NCI-H2171 treated with DMSO at 0.1 percent for 48 hours (cell line): ENCODE measurements at regions not wholly inside any gene's neighbourhood (a gene's known extent, or its start where the extent isn't known, plus 50 kb on each side); places are given as distances from the start of the nearest gene placed in this dataset.

Experiments
- DNase-seq: peaks from one replicate; lab custom pipeline; 2025; lab: John Stamatoyannopoulos, UW

DNA sequence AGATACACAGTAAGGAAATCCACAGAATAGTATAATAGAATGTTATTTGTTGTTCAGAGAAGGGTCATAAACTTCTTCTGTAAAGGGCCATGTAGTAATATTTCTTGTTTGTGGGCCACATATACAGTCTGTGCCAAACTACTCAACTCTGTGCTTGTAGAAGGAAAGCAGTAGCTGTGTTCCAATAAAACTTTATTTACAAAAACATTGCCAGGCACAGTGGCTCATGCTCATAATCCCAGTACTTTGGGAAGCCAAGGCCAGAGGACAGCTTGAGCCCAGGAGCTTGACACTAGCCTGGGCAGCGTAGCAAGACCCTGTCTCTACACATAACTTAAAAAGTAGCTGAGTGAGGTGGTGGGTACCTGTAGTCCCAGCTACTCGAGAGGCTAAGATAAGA is 612.8 kb upstream of the PSMD7 start:
- DNase-seq = no peak

DNA sequence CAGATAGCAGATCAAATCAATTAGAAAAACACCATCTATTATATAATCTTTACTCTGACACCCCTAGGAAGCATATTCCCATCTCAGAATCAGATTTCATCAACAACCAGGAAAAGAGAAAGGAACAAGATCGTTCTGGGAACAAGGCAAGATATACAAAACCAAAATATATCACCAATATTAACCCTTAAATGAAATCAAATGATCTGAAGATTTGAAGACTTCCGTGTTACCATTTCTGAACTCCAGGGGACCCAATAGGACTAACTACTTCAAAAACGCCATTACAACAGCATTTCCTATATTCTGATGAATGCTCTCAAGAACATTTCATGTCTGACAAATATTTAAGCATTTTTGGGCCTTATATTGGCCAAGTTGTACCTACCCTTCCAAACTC is 624.2 kb upstream of the ZFHX3 start:
- DNase-seq = no peak

DNA sequence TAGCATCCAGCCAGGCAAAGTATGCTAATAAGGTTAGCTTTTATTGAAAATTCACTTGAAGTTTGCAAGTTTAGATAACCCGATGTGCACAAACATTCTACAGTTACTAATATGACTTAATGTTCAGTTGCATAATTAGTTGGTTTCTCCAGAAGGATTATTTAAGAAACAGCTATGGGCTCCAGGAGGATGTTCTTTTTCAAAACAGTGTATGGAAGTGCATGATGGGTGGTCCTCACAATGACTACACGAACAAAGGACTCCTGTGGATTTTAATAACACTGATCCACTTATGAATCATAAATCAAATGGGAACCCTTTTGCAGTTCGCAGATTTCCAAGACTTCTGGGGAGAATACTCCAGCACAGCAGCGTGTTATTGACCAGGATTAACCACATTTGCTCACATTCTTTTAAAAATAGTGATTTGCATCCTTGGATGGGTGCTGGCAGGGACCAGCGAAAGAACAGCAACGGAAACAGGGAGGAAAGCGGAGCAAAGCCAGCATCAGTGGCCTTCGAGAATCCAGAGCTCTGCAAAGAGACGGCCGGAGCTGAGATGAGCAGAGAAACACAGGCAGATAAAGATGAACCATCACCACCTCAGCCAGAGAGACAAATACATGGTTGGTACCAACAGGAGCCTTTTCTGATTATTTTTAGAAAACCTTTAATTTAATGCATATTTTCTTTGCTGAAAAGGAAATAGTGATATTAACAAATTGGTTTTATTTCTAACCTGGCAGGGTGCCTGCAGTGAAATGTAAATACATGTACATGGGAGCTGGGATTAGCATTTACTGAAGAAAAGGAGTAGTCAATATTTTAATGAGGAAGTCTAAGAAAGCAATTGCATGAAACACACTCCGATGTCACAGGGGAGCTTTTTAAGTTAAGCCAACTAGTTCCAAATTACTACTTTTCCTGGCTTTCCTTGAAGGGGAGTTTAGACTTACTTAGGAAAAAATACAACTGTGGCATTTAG is 623.2 kb upstream of the ZFHX3 start:
- no peak for DNase-seq

DNA sequence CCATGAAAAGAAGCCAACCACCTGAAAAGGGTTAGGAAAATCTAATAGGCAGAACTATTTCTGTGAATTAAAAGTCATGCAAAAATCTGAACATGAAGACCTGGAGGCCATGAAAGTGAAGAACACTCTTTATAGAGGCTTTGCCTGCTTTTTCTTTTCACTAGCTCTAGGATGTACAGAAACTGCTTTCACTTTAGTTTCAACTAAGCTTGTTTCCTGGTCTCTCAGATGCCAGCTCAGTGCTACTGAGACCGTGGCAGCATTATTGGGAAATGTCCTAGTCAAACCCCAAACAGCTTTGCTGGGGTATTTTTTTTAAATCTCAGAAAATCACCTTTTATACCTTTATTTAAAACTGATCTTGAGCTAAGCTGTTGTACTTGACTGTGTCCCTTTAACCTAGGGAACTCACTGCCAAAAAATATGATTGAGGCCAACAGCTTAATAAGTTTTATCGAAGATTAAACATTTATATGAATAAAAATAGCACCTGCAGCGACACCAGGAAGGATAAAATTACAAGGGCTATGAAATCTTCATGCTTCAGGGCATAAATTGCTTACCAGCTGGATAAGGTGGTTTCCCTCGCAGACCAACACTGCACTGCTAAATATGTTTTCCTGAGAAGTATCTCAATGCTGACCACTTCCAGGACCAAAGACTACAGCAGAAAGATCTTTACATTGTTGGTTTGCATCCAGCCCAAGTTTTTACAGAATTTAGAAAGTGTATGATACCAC is 621.8 kb upstream of the ZFHX3 start:
- no peak for DNase-seq

DNA sequence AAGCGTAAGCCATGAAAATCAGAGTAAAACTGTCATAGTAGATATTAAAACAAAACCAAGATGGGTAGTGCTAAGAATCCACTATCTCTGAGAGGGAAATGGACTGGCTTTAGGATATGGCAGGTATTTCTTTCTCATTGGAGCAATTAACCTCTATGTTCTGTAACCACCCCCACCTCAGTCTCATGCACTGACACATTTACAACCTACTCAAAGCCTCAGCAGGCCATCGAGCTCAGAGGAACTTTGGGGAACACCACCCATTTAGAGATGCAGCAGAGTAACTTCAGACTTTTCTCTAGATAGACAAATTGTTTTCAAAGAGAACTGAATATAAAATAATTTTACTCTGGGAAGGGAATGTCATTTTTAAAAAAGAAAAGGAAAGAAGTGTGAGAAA is 615.8 kb upstream of the ZFHX3 start:
- DNase-seq = no peak

DNA sequence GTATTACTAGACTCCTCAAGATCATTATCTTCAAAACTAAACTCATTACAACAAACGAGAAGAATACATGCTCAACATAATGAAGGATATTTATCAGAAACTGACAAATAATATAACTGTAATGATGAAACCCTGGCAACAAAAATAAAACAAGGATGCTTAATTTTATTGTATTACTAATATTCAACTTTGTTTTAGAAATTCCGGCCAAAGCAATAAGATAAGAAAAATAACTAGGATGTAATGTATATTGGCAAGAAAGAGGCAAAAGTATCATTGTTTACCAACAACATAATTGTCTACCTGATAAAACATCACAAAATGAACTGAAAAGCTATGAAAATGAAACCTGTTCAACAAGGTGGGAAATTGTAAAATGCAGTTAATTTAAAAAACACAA is 588.3 kb upstream of the ZFHX3 start:
- DNase-seq = no peak

DNA sequence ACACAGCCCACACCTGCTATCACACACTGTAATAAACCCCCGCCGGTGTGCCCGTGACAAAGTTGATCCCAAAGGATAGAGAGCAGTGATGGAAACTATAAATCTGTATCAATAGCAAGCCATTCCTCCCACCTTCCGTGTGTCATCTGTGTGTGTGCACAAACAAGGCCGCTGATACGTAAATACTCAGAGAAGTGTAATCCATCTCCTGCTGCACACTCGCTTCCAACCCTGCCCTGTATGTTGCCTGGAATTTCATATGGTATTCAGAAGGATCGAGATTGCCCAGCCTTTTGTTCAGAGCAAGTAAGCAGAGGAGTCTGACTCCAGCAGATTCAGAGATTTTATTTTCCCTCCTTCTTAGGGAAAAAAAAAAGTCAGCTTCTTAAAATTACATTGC is 581.1 kb upstream of the ZFHX3 start:
- DNase-seq = no peak

DNA sequence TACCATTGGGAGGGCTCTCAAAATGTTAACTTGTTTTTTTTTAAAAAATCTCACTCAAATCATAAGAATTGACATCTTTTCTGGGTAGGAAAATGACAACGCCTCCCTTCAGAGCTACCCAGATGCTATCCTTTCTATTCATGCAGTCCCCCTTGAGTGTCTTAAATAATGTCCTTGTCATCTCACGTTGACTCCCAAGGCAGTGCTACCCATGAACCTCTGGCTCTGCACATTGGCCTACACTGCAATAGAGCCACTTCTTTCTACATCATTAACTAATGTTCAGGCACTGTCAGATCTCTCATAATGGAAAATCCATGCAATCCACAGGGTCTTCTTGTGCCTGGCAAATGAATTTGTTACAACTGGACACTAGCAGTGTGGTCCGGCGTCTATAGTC is 569.8 kb upstream of the ZFHX3 start:
- DNase-seq = no peak

DNA sequence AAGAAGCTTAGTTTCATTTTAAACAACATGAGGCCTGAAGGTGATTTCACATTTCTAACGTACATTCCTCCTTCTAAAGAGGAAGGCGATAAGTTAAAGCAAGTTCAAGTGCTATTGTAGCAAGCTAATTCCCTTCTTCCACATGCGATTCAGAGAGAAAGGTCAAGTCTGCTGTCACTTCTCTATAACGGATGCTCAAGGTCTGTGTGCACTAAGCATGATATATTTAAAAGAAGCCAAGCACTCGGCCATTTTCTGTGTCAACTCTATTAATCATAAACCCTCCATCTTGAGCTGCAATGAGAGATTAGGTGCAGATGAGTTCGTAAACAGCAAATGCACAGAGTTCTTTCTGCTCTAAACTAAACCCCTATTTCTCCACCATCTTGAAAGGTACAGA is 568.8 kb upstream of the ZFHX3 start:
- DNase-seq = no peak

DNA sequence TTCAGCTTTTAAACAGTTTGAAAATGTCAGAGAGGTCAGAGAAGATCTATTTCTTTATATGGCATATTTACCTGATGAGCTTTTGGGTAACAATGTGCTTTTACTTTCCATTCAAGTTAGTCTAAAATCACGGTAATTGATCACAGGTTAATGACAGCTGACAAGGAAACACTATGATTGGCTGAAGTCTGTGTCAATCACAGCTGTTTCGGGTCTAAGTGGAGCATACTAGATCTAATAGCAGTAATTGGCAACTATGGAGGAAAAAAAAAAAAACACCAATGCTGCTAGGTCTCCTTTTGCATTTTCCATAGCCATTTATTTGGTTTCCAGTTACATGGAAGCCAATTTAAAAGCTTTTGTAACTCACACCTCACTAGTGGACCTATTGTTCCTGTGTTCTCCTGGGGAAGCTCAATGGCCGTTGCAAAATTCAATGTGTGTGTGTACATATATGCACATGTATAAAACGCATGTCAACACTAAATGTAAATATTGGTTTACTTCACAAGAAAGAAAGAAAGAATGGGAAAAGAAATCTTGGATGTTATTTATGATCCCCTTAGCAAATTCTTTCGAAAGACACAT is 568.3 kb upstream of the ZFHX3 start:
- no peak for DNase-seq

DNA sequence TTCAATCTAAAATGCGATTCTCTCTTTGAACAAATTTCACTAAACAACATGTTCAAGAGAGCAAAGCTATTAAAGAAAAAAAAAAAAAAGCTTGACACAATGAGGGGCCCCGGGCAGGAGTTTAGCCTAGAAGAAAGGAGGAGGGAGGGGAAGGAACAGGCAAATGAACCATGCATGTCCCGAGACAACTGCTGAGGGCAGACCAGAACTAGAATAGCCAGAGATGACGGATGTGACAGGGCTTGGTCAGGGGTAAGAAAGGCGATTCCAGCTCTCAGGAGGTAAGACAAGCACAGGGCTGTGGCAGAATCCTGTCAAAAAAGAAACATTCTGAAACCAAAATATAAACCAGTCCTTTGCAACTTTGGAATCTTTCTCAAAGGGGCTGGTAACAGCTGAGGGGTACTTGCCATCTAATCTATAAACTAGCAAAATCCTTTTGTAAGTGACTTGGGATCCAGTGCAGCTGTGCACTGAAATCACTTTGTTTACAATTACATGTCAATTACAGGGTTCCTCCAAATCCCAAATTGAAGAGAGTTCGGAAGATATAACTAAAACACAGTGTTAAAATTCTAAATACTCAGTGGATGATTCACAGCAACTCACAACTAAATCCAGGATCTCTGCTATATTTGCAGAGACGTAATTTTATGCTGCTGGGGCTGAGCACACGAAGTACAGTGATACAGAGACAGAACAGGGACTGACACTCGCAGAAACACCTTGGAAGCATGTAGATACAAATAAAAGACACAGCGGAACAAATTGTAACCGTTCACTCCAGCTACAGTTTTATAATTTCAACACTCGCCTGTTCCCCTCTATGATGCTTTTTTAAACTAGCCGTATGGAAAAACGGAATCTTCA is 567.4 kb upstream of the ZFHX3 start:
- DNase-seq = no peak

DNA sequence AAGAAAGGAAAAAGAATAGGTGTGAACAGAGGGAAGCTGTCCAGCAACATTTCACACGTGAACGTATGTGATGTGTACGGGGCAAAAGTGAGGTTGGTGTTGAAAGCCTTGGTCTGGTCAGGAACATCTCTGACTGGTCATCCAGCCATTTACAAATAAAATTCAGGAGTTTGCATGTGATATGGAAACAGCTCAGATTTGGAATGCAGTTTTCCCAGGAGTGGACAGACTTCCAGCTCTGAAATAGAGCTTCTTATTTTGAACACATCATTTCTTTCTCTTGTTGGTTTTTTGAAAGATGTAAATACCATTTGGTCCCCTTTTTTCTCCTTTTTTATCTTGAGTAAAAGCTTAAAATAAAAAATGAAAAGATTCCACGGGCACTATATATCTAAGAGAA is 566.2 kb upstream of the ZFHX3 start:
- no peak for DNase-seq

DNA sequence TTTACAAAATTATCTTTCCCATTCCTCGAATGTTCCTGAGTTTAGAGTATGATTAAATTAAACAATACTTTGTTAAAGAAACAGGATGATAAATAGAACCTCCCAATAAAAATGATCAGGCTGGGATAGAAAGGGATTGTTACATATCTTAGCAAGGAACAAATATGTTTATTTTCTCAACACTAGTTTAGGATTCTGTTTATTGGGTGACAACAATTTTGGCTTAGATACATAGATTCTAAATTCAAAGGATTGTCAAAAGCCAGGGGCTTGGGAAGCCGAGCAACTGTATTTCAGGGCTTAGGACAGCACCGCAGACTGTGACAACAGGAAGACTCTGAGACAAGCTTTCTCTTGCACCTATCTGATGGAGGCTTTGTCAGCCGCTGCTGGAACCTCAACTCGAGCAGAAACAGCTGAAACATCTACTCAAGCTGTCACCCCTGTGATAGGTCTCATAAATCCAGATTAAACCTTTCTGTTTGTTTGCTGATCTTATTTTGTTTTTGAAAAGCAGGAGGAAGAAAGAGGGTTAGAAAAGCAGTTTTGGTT is 562.8 kb upstream of the ZFHX3 start:
- DNase-seq = no peak

DNA sequence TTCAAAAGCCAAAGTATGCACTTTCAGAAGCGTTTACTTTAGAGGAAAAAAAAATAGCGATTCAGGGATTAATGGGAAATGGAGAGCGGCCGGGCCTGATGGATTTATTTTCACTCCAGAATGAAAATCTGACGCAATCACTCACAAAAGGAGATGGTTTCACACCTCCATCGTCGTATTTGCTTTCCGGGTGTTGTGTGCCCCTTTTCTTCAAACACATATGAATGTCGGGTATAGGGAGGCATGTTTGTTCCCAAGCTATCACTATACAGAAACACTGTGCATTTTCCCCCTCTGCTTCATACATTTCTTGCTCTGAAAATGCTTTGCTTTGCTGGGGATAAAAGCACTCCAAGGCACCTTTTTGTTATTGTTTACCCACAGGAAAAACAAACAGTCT is 562.2 kb upstream of the ZFHX3 start:
- no peak for DNase-seq

DNA sequence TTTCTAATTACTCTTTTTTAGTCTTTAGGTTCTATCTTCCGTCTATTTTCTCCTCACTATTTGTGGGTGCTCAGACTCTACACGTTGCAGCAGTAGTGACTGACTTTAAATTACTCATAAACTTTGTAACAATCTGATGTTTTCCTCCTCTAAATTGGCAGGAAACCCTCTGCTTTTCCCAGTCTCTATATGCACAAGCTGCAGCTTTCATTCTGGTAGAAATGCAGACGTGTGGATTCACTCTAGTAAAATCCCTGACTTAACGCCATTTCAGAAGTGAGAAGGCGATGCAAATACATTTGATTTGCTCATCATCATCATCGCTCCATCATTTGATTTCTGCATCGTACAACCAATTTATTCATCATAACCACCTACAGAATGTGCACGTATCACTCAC is 561.0 kb upstream of the ZFHX3 start:
- no peak for DNase-seq

DNA sequence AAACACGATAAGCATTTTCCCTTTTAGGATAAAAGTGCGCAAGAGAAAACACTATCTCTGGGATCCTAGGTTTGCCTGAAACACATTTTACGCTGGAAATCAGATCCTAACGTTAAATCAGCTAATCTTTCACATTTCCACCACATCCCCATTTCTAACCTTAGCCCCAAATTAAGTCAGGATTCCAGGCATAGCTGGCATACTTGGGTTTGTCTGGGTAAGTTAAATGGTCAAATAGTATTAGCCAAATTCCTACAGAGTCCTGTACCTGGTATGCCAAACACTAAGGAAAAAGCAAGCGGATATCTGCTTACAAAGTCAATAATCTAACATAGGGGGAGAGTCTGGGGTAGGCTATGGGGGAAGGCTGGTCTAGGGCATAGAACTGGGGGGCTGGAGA is 557.4 kb upstream of the ZFHX3 start:
- DNase-seq = no peak

DNA sequence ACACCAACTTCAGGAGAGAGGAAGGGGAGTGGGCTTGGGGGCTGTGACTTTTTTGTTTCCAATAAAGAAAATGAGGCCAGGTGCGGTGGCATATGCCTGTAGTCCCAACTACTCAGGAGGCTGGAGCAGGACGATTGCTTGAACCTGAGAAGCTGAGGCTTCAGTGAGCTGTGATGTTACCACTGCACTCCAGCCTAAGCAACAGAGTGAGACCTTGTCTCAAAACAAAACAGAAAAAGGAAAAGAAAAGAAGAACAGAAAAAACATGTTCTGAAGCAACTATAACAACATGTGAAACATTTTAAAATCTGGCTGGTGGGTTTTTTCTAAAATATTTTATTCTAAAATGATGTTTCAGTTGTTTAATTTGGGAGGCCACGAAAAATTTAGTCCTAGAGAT is 554.0 kb upstream of the ZFHX3 start:
- DNase-seq = no peak

DNA sequence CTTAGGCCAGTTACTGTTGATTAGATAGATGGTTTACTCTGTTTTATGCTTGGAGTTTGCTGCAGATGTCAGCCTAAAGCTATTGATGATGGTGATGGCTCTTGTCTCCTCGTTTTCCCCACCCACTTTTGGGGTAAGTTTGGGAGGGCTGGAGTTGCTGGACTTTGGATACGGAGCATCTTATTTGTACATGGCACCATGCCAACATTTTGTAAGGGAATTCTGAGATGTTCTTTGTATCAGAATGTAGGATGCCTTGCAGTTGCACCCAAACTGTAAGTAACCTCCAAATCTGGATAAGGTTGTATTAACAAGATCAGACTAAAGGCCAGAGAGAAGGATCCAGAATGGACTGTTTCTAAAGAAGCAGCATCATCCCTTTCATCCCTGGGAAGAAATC is 551.9 kb upstream of the ZFHX3 start:
- no peak for DNase-seq

DNA sequence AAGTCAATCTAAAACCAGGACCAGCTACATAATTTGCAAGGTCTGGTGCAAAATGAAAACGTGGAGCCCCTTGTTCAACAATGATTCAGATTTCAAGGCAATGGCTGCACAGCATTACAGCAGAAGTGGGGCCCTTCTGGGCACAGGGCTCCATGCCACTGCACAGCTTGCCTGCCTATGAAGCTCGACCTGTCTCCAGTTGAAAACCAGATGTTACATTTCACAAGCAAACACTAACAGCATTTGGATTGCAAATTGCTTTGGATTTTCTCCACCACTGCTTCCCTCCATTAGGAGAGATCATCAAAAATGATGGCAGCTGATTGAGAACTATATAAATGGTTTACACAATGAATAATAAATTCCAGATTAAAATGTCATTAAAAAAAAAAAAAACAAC is 551.4 kb upstream of the ZFHX3 start:
- DNase-seq = no peak

DNA sequence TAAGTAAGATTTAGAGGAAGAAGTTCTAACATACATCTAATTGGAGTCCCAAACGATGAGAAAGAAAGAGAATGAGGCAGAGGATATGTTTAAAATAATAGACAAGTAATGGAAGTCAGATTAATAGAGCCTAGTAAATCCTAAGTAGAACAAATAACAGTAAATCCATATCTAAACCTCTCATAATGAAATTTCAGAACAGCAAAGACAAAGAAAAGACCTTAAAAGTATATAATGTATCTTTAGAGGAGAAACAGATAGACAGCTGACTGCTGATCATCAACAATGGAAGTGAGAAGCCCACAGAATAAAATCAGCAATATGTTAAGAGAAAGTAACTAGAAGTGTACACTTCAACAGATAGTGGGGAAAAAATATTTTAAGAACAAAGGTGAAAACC is 536.2 kb upstream of the ZFHX3 start:
- DNase-seq = no peak

DNA sequence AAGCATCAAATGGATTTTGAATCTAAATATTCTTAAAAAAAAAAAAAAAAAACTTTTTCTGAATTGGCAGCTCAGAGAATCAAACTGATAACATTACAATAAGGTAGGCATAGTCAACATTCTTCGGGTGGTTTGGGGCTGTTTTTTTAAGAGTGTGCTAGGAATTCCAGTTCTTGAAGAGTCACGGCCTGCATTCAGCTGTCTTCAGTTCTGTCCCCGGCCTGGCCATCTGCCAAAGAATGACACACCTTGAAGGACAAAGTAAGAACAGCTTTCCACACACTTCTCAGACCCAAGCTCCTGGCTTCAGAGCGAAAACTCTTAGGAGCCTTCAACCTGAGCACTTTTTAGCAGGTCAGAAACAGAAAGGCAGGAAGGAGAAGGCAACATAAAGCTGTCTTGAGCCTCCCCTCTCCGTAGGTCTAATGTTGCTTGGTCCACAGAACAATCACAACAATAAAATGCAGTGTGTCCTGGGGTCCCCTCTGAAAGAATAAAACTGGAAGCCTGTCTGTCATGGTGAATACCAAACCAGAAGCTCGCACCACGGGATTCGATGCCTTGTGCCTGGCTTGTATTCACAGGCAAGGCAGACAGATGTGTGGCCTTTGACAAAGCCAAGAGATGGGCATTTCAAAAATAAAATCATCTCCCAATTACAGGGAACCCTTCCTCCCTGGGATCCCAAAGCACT is 524.4 kb upstream of the ZFHX3 start:
- no peak for DNase-seq
